HEK293 (cell line): ENCODE measurements at regions not wholly inside any gene's neighbourhood (a gene's known extent, or its start where the extent isn't known, plus 50 kb on each side); places are given as distances from the start of the nearest gene placed in this dataset.

Experiments
- CTCF ChIP-seq: fragments of 450-650 bp; formaldehyde crosslinking; IDR thresholded peaks from 2 replicates; pipeline ENCODE4 v1.5.1; 2016; ENCODE audit warnings: missing biosample characterization, missing genetic modification characterization
- KLF10 ChIP-seq: fragments of 450-650 bp; IDR thresholded peaks from 2 replicates; pipeline ENCODE4 v1.5.1; 2018; ENCODE audit warnings: missing biosample characterization, mild to moderate bottlenecking, missing genetic modification characterization
- ZNF112 ChIP-seq: fragments of 450-650 bp; formaldehyde crosslinking; IDR thresholded peaks from 2 replicates; pipeline ENCODE4 v1.5.0; 2017; ENCODE audit warnings: missing biosample characterization, missing genetic modification characterization
- ZNF350 ChIP-seq: fragments of 450-650 bp; formaldehyde crosslinking; IDR thresholded peaks from 2 replicates; pipeline ENCODE4 v1.5.0; 2017; ENCODE audit warnings: missing biosample characterization, mild to moderate bottlenecking, missing genetic modification characterization
- ZNF354C ChIP-seq: fragments of 450-650 bp; formaldehyde crosslinking; IDR thresholded peaks from 2 replicates; pipeline ENCODE4 v1.5.1; 2016; ENCODE audit warnings: missing biosample characterization, missing genetic modification characterization, low read depth, borderline replicate concordance
- ZNF398 ChIP-seq: fragments of 450-650 bp; formaldehyde crosslinking; IDR thresholded peaks from 2 replicates; pipeline ENCODE4 v1.5.1; 2017; ENCODE audit warnings: missing biosample characterization, missing genetic modification characterization
- ZNF701 ChIP-seq: fragments of 450-650 bp; formaldehyde crosslinking; IDR thresholded peaks from 2 replicates; pipeline ENCODE4 v1.5.1; 2016; ENCODE audit warnings: missing biosample characterization, missing genetic modification characterization

- TF ChIP-seq ZNF350 (tag by site-specific recombination) (no peak), KLF10 (tag by site-specific recombination) (no peak), ZNF398 (no peak), CTCF (tag by site-specific recombination) (no peak), ZNF112 (no peak), ZNF354C (tag by site-specific recombination) (no peak), ZNF701 (tag by site-specific recombination) (no peak)
These were observed 84.7 kb downstream of the SCN11A start for GRCh38 chr3:38966811-38967692.
